SU-DHL-6 (cell line): ENCODE measurements at regions not wholly inside any gene's neighbourhood (a gene's known extent, or its start where the extent isn't known, plus 50 kb on each side); places are given as distances from the start of the nearest gene placed in this dataset.

Experiments
- H2AFZ ChIP-seq: fragments of 200-600 bp; sonication (generic); 2 replicates; pipeline ENCODE4 v1.6.1; 2014; ENCODE audit warnings: low read depth, mild to moderate bottlenecking, moderate library complexity, mixed read lengths, antibody characterized with exemption, low read length; ENCODE audit not compliant: severe bottlenecking
- H3F3A ChIP-seq: fragments of 200-600 bp; shearing (Covaris generic); 2 replicates; pipeline ENCODE4 v1.6.0; 2016; ENCODE audit warnings: antibody characterized with exemption, mild to moderate bottlenecking; ENCODE audit not compliant: insufficient read depth
- H3K27ac ChIP-seq: fragments of 200-600 bp; sonication (generic); 2 replicates; pipeline ENCODE4 v1.5.1; 2016; ENCODE audit warnings: low read depth, mild to moderate bottlenecking, low read length, moderate library complexity, mixed read lengths
- H3K27me3 ChIP-seq: fragments of 200-600 bp; sonication (generic), shearing (Covaris generic); 2 replicates; pipeline ENCODE4 v1.6.0; 2014; ENCODE audit warnings: mild to moderate bottlenecking, low read length
- H3K36me3 ChIP-seq: fragments of 200-600 bp; sonication (generic); 2 replicates; pipeline ENCODE4 v1.6.1; 2014; ENCODE audit warnings: mild to moderate bottlenecking, low read length, mixed read lengths
- H3K4me2 ChIP-seq: fragments of 300-600, 200-600 bp; shearing (Covaris generic), sonication (generic); 2 replicates; pipeline ENCODE4 v1.6.0; 2014; ENCODE audit warnings: low read length, low read depth, mild to moderate bottlenecking; ENCODE audit not compliant: poor library complexity, severe bottlenecking
- H3K4me3 ChIP-seq: fragments of 200-600 bp; sonication (generic); 2 replicates; pipeline ENCODE4 v1.5.1; 2014; ENCODE audit warnings: antibody characterized with exemption, low read length, mild to moderate bottlenecking, mixed read lengths; ENCODE audit not compliant: insufficient read depth, poor library complexity, severe bottlenecking
- H3K79me2 ChIP-seq: fragments of 200-600 bp; sonication (generic); 2 replicates; pipeline ENCODE4 v1.6.1; 2014; ENCODE audit warnings: mild to moderate bottlenecking, low read length, moderate library complexity; ENCODE audit not compliant: insufficient read depth
- H3K9ac ChIP-seq: fragments of 200-600 bp; sonication (generic); 2 replicates; pipeline ENCODE4 v1.7.0; 2014; ENCODE audit warnings: mild to moderate bottlenecking, low read length
- H3K9me2 ChIP-seq: fragments of 200-600 bp; sonication (generic); replicated peaks from 2 replicates; pipeline ENCODE4 v1.6.1; 2014; ENCODE audit warnings: low read length; ENCODE audit not compliant: insufficient read depth
- H3K9me3 ChIP-seq: fragments of 200-600 bp; sonication (generic); 2 replicates; pipeline ENCODE4 v1.6.1; 2014; ENCODE audit warnings: low read length, mixed read lengths; ENCODE audit not compliant: insufficient read depth
- H4K20me1 ChIP-seq: fragments of 200-600 bp; sonication (generic); 2 replicates; pipeline ENCODE4 v1.6.1; 2014; ENCODE audit warnings: low read depth, mild to moderate bottlenecking, antibody characterized with exemption, low read length, moderate library complexity, mixed read lengths
- EZH2phosphoT487 ChIP-seq: fragments of 200-600 bp; sonication (generic), shearing (Covaris generic); conservative IDR thresholded peaks from 2 replicates; pipeline ENCODE4 v1.6.1; 2018; ENCODE audit warnings: mild to moderate bottlenecking, antibody characterized with exemption, low read length, moderate library complexity, mixed read lengths
- TF ChIP-seq, protein P1 (sequence below): fragments of 200-600 bp; sonication (generic); IDR thresholded peaks from one replicate; pipeline ENCODE4 v1.5.1; 2017; ENCODE audit warnings: antibody characterized with exemption, mild to moderate bottlenecking, low read length, moderate library complexity; ENCODE audit not compliant: insufficient read depth, poor library complexity, severe bottlenecking

DNA sequence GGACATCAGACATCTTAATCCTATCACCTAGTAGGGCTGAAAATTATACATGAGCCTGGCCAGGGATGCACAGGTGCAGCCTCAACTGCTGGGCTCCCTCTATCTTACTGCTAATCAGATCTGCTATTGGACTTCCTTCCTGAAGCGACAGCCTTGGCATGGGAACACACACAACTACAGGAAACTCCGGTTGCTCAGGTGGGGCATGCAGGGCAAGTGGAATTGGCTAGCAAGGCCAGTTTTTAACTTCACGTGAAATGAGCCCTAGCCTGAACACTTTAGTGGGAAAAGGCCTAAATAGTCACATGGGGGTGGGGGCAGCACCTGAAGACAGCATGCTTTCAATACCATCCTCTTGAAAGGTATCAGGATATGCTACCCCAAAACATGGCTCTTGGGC lies 147.9 kb upstream of the NCKAP5 start:
- no peaks in the 10 kb centered on the region for H3K79me2 ChIP-seq
- H3K4me3 ChIP-seq = no peak overlapping the region
- H3K9ac ChIP-seq = no peak overlapping the region
- TF ChIP-seq, protein P1, sequence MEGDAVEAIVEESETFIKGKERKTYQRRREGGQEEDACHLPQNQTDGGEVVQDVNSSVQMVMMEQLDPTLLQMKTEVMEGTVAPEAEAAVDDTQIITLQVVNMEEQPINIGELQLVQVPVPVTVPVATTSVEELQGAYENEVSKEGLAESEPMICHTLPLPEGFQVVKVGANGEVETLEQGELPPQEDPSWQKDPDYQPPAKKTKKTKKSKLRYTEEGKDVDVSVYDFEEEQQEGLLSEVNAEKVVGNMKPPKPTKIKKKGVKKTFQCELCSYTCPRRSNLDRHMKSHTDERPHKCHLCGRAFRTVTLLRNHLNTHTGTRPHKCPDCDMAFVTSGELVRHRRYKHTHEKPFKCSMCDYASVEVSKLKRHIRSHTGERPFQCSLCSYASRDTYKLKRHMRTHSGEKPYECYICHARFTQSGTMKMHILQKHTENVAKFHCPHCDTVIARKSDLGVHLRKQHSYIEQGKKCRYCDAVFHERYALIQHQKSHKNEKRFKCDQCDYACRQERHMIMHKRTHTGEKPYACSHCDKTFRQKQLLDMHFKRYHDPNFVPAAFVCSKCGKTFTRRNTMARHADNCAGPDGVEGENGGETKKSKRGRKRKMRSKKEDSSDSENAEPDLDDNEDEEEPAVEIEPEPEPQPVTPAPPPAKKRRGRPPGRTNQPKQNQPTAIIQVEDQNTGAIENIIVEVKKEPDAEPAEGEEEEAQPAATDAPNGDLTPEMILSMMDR = no peak
- TF ChIP-seq EZH2phosphoT487 = no peak
- no peaks in the 10 kb centered on the region for H3K36me3 ChIP-seq
- no peaks in the 10 kb centered on the region for H4K20me1 ChIP-seq
- H3K27me3 ChIP-seq = no peaks in the 10 kb centered on the region
- H3K4me2 ChIP-seq = no peak overlapping the region
- H2AFZ ChIP-seq = no peak overlapping the region
- H3K9me3 ChIP-seq = no peaks in the 10 kb centered on the region
- no peaks in the 10 kb centered on the region for H3F3A ChIP-seq
- no peaks in the 10 kb centered on the region for H3K9me2 ChIP-seq
- no peak overlapping the region for H3K27ac ChIP-seq

DNA sequence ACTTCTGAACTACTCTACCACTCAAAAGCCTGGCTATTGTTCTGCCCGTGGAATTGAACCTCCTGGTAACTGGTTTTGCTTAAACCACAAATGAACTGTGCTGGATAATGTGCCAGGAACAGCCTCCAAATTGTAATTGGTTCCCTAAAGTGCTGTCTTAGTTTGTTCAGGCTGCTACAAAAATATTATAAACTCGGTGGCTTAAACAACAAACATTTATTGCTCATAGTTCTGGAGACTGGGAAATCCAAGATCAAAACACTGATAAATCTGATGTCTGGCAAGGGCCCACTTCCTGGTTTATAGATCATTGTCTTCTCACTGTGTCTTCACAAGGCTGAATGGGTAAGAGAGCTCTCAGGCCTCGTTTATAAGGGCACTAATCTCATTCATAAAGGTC lies 149.2 kb upstream of the NCKAP5 start:
- H3K4me2 ChIP-seq = no peak overlapping the region
- TF ChIP-seq, protein P1 = no peak
- no peak for TF ChIP-seq EZH2phosphoT487
- H3K27me3 ChIP-seq = no peaks in the 10 kb centered on the region
- H3K27ac ChIP-seq = no peak overlapping the region
- no peaks in the 10 kb centered on the region for H3K79me2 ChIP-seq
- no peak overlapping the region for H3K9ac ChIP-seq
- H4K20me1 ChIP-seq = no peaks in the 10 kb centered on the region
- no peaks in the 10 kb centered on the region for H3K36me3 ChIP-seq
- H2AFZ ChIP-seq = no peak overlapping the region
- H3K9me3 ChIP-seq = no peaks in the 10 kb centered on the region
- H3K9me2 ChIP-seq = no peaks in the 10 kb centered on the region
- no peaks in the 10 kb centered on the region for H3F3A ChIP-seq
- H3K4me3 ChIP-seq = no peak overlapping the region

DNA sequence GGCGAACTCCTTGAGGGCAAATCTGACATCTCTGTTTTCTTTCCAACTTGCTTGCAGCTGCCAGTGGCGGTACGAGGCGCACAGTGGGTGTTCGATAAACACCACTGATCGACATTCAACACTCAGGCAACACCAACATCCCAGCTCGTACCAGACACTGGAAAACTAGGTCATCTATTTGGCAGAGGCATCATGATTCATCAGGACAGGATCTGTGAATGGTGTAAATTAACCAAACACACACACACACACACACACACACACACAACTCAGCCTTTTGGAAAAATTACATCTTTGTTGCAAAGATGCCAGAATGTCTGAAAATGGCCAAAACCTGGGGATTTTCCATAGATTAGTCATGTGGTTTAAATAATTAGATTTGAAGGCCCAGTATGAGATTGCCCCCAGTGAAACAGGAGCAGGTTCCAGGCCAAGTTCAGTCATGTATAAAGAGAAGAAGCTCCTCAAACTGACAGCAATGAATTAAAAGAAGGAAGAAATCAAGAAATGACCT lies 150.5 kb upstream of the NCKAP5 start:
- Histone ChIP-seq H2AFZ (no peak overlapping the region), H3K9ac (no peak overlapping the region), H3K79me2 (no peaks in the 10 kb centered on the region), H3K4me2 (no peak overlapping the region), H3K27ac (no peak overlapping the region), H3K9me2 (no peaks in the 10 kb centered on the region), H3K27me3 (no peaks in the 10 kb centered on the region), H3K36me3 (no peaks in the 10 kb centered on the region), H3K9me3 (no peaks in the 10 kb centered on the region), H3F3A (no peaks in the 10 kb centered on the region), H4K20me1 (no peaks in the 10 kb centered on the region), H3K4me3 (no peak overlapping the region)
- no peak for TF ChIP-seq EZH2phosphoT487
- TF ChIP-seq, protein P1 = no peak

DNA sequence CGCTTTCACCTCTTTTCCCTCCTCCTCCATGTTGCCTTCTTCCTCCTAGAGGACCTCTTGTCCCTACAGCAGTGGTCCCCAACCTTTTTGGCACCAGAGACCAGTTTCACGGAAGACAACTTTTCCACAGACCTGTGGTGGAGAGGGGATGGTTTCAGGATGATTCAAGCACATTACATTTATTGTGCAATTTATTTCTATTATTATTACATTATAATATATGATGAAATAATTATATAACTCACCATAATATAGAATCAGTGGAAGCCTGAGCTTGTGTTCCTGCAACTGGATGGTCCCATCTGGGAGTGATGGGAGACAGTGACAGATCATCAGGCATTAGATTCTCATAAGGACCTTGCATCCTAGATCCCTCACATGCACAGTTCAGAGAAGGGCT lies 152.2 kb upstream of the NCKAP5 start:
- no peaks in the 10 kb centered on the region for H3F3A ChIP-seq
- no peaks in the 10 kb centered on the region for H3K9me2 ChIP-seq
- no peaks in the 10 kb centered on the region for H4K20me1 ChIP-seq
- H3K9me3 ChIP-seq = no peaks in the 10 kb centered on the region
- no peak overlapping the region for H3K9ac ChIP-seq
- H3K27me3 ChIP-seq = no peaks in the 10 kb centered on the region
- no peak overlapping the region for H3K4me2 ChIP-seq
- H3K27ac ChIP-seq = no peak overlapping the region
- TF ChIP-seq EZH2phosphoT487 = no peak
- TF ChIP-seq, protein P1 = no peak
- H3K4me3 ChIP-seq = no peak overlapping the region
- H3K79me2 ChIP-seq = no peaks in the 10 kb centered on the region
- no peaks in the 10 kb centered on the region for H3K36me3 ChIP-seq
- no peak overlapping the region for H2AFZ ChIP-seq
